Fibroblast of lung (primary cell): ENCODE measurements at regions not wholly inside any gene's neighbourhood (a gene's known extent, or its start where the extent isn't known, plus 50 kb on each side); places are given as distances from the start of the nearest gene placed in this dataset.

Experiments used
- CTCF ChIP-seq, 2 donors: IDR thresholded peaks in 1 of 2; conservative IDR thresholded peaks in 1 of 2; 1 replicate in 1 of 2; 2 replicates in 1 of 2; pipeline ENCODE4 v1.5.1; 2011 to 2012; ENCODE audit warnings: low read length in 2 of 2, control low read depth in 1 of 2, inconsistent platforms in 1 of 2, low read depth in 1 of 2, mild to moderate bottlenecking in 1 of 2
- EZH2 ChIP-seq: IDR thresholded peaks from 2 replicates; pipeline ENCODE4 v1.5.1; 2012; ENCODE audit warnings: low read length, control low read depth, mild to moderate bottlenecking; ENCODE audit errors: missing control alignments

DNA sequence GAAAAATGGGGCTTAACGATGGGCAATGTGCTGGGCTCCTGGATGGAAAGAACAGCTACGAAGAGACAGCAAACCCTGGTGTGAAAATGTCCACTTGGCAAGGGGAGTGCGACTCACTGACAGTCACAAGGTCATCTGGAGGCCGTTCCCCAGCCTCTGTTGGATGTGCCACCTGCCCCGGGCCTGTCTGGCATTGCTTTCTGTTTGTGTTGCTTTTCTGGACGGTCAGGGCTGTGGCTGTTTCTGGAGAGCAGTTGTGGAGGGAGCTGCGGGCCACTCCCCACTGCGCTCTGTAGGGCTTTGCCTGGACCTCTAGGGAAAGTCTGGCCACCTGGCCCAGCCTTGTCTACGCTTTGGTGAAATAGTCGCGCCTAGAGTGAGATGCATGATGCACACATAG, 185.3 kb downstream of the IRX1 start:
- no peak for TF ChIP-seq EZH2
- TF ChIP-seq CTCF (conservative IDR thresholded peaks at IDR 0.05 in 1 of 2, IDR thresholded peaks at IDR 0.05 in 1 of 2; ENCODE audit: low read depth in 1 of 2, low read length in 2 of 2), result no peak
